Esophagus squamous epithelium (tissue), 4 donors: ENCODE measurements at regions not wholly inside any gene's neighbourhood (a gene's known extent, or its start where the extent isn't known, plus 50 kb on each side); places are given as distances from the start of the nearest gene placed in this dataset.

ENCODE experiments used
- POLR2A ChIP-seq, 4 donors: fragments of 450-650 bp; IDR thresholded peaks; one replicate each; pipeline ENCODE4 v1.6.1; 2017; ENCODE audit warnings: antibody characterized with exemption in 4 of 4, mild to moderate bottlenecking in 4 of 4, moderate library complexity in 3 of 4
- TF ChIP-seq, protein P1 (sequence below), 6 experiments: fragments of 450-650 bp in 4 of 6; fragments of 200-600 bp in 2 of 6; sonication (generic) in 2 of 6; IDR thresholded peaks; one replicate each; pipeline ENCODE4 v1.5.1; 2016 to 2019; ENCODE audit warnings: antibody characterized with exemption in 6 of 6, mild to moderate bottlenecking in 4 of 6, moderate library complexity in 4 of 6

- TF ChIP-seq, protein P1, sequence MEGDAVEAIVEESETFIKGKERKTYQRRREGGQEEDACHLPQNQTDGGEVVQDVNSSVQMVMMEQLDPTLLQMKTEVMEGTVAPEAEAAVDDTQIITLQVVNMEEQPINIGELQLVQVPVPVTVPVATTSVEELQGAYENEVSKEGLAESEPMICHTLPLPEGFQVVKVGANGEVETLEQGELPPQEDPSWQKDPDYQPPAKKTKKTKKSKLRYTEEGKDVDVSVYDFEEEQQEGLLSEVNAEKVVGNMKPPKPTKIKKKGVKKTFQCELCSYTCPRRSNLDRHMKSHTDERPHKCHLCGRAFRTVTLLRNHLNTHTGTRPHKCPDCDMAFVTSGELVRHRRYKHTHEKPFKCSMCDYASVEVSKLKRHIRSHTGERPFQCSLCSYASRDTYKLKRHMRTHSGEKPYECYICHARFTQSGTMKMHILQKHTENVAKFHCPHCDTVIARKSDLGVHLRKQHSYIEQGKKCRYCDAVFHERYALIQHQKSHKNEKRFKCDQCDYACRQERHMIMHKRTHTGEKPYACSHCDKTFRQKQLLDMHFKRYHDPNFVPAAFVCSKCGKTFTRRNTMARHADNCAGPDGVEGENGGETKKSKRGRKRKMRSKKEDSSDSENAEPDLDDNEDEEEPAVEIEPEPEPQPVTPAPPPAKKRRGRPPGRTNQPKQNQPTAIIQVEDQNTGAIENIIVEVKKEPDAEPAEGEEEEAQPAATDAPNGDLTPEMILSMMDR (IDR thresholded peaks at IDR 0.05): no peak
- TF ChIP-seq POLR2A (IDR thresholded peaks at IDR 0.05): no peak
These were observed 139.7 kb upstream of the ROPN1 start for GRCh38 chr3:124131580-124131979.
